Fibroblast of skin of right quadriceps (primary cell): ENCODE measurements at regions not wholly inside any gene's neighbourhood (a gene's known extent, or its start where the extent isn't known, plus 50 kb on each side); places are given as distances from the start of the nearest gene placed in this dataset.
"Not testable (repeated sequence)": the region's sequence is repeated elsewhere in the genome, so short reads cannot be mapped to it uniquely, and the experiment has no call there.

Experiments used
- DNase-seq: peaks from one replicate; pipeline ENCODE4 v3.0.0-alpha.2; 2013

DNA sequence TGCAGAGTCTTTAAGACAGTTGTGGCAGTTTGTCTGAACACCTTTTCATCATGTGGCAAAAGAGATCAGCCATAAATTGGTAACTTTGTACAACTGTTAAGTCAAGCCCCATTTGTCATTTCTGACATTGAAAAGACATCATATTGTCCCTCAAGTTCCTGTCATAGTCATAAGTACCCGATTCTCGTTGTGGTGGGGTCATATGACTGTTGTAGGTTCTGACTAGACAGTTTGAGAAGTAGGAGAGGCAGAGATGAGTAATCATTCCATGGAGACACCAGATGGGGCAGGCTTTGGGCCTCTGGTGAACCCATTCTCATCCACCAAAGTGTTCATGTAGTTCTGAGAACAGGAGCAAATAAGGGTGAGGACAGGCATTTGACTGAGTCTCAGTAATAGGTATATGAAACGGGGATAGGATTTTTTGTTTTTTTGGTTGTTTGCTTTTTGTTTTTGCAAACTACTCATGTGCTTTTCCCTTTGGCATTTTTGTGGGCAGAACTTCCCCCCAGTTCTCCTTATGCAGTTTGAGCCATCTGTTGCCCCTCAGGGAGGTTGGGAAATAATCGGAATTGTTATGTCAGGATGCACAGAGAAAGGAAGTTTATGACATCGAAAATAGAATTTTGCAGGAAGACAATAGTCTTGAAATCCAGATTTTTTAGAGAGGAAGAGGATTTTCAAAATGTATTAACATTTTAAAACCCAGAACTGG, 86.9 kb upstream of the KCNE2 start:
- DNase-seq: peak; percentile 31

- DNase-seq: no peak
Measured at GRCh38 chr21:34278451-34278850, 85.4 kb upstream of the KCNE2 start.

- no peak for DNase-seq
Measured at GRCh38 chr21:34279285-34279684, 84.5 kb upstream of the KCNE2 start.

- DNase-seq: no peak
Measured at GRCh38 chr21:34279883-34280282, 83.9 kb upstream of the KCNE2 start.

DNA sequence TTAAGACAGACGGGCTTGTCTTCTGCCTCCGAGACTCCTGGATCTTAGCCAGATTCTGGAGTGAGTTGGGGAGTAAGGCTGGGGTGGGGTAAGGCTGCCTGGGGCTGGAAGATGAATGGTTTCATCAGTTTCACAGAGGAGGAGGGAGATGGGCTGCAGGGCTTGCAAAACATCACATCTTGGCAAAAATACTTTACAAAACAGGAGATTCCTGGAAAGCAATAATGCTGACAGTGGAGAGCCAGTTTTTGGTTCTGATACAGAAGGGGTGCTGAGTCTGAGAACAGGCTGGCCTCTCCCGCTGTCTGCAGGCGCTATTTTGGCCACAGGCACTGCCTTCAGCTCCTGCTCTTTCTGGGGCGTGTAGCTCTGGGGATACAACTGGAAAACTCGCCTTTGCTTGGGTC, 83.4 kb upstream of the KCNE2 start:
- DNase-seq: peak; percentile 58

DNA sequence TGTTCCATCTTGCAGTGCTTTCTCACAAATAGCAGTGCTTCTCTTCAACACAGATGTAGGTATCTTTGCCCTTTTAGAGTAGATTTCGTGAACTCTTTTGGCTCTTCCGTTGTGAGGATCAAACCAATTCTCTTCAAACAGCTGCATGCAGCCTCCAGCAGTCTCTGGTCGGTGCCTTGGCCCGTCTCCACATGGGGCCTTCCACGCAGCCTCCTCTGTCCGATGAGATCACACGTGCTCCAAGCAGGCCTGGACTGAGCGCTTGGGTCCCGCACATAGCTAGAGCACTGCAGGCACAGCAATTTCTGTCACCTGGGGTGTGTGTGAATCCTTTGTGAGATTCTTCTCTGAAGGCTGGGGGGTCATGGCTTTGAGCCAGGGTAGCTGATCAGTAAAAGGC, 82.8 kb upstream of the KCNE2 start:
- DNase-seq: no peak

DNA sequence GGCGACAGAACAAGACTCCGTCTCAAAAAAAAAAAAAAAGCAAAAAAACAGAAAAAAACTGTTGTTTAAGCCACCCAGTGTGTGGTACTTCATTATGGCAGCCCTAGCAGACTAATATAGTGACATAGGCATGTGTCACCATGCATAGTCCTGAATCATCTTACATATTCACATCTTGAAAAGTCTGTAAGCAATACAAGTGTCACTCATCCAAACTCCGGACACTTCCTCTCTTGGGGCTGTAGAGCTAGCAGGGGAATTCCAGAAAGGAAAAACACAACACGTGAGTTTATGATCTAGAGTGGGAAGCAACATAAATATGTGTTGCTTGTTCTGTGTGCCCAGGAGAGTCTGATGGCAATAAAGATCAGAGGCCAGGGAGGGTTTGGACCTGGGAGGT, 81.6 kb upstream of the KCNE2 start:
- peak; percentile 32 for DNase-seq

GRCh38 chr21:34284666-34285065, 79.1 kb upstream of the KCNE2 start:
- no peak for DNase-seq

GRCh38 chr21:34288042-34288441, 75.8 kb upstream of the KCNE2 start:
- not testable (repeated sequence) for DNase-seq

DNA sequence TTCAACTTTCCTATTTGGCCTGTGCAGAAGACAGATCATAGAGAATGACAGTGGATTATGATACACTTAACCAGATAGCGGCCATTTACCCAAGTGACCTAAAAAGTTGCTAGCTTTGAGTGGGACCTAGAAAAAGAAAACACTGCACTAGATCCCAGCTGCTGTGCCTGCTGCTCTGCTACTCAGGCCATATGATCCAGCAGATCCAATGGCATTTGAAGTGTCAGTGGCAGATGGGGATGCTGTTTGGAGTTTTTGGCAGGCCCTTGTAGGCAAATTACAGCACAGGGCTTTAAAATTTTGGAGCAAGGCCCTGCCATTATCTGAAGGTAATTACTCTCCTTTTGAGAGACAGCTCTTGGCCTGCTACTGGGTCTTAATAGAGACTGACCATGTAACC, 74.0 kb upstream of the KCNE2 start:
- no peak for DNase-seq

DNA sequence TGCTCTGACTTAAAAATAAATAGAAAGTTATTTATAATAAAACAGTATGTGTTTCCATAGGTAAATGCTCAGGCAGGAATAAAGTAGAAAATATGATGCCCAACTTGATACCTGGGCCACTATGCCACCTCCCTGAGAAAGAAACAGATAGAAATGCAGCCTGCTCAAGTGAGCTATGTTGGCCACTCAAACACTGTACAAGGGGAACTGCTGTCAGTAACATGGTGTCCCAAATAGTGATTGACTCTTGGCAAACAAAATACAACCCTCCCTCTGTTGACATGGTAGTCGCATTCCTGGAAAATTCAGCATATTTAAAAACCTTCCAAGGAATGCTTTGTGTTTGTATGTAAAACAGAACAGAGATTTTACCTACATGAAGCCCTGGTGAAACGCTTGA, 66.9 kb upstream of the KCNE2 start:
- DNase-seq: no peak

GRCh38 chr21:34298534-34299167, 65.2 kb upstream of the KCNE2 start:
- no peak for DNase-seq

DNA sequence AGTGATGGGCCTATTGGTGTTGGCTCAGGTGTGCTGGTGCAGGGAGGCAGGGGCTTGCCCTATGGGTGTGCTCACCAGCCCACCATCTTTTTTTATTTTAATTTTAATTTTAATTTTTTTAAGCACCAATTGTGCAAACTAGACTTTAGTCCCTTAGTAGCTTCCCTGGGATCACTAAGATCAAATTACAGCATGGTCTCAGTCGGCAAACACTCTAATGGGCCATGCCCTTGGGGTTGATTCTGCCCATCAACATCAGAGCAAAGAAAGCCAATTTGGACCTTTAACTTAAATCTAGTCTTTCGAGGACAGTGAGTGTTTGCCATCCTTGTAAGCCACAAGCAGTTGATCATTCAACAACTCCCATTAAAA, 64.7 kb upstream of the KCNE2 start:
- DNase-seq: no peak

DNA sequence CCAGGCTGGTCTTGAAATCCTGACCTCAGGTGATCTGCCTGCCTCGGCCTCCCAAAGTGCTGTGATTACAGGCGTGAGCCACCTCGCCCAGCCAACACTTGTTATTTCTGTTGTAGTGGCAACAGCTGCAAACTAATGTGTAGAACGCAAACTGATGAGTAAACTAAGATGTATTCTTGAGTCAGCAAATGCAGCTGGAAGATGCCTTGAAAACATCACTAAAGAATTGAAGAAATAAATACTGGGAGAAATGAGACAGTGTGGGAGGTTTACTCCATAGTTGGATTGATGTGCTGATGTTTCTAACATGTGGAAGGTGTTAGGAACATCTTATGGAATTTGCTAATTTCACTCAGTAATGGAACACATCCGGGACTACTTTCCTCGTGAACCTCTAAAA, 61.3 kb upstream of the KCNE2 start:
- DNase-seq: peak; percentile 14

DNA sequence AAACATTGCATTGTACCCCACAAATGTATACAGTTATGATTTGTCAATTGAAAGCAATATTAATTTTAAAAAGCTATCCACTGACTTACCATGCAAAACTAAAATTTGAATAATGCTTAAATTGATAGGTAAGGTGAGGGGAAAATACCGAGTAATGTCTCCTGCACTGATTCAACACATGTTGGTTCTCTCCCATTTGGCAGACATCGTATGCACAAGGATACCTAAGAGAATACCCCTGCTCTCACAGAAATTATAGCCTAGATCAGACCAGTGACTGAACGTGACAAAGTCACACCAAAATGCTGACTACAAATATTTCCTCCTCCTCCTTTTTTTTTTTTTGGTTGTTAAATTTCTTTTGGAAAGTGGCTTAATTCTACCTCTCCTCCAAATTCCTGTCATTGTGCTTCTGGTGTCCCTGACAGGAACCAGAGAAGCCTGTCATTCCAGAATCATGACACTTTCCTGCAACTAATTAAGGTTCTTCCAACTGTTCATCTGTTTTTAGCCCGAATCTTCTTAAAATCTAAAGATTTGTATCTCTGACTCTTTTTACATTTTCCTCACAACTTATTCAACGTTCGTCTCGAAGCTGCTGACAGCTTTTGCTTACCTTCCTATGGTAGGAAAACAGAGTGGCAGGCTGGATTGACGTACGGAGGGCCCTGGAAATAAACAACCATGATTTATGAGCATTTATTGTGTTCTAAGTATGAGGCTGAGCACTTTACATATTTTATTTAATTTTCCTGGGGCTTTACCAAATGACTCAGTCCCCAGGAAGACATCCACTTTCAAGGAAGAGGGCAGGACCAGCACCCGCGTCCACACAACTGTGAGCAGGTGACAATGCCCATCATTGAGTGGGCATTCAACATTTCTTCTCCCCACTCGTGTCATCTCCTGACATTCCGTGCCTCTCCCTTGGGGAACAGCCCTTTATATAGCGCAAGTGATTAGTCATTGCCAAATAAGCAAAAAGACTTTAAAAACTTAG, 57.9 kb upstream of the KCNE2 start:
- DNase-seq: peak; percentile 18

DNA sequence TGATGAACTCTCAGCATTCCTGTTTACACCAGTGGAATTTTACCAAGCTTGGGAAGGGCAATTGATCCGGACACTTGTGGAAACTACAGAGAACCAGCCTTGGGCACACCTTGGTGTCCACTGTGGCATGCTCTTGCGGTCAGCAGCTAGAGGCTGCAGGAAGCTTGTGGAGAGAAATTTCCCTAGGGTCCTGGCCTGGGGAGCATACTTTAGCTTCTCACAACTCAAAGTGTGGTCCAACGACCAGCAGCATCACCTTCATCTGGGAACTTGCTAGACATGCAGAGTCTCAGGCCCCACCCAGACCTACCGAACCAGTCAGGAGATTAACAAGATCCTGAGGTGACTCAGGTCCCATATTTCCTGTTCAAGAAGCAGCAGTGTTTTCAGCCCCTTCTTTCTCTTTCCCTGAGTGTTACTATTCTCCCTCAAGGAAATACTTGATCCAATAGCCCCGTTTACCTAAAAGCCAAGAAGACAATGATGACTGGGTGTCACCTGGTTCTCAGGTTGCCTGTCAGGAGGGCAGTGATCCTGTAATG, 55.7 kb upstream of the KCNE2 start:
- DNase-seq: no peak

GRCh38 chr21:34311561-34312330, 52.1 kb upstream of the KCNE2 start:
- peak; percentile 3 for DNase-seq

GRCh38 chr21:34313116-34313515, 50.7 kb upstream of the KCNE2 start:
- peak; percentile 30 for DNase-seq
